GM20000 (cell line): ENCODE measurements at regions not wholly inside any gene's neighbourhood (a gene's known extent, or its start where the extent isn't known, plus 50 kb on each side); places are given as distances from the start of the nearest gene placed in this dataset.

Experiments used
- DNase-seq: peaks from one replicate; pipeline ENCODE4 v3.0.0; 2012; ENCODE audit warnings: low spot score
- TF ChIP-seq, protein P1 (sequence below): IDR thresholded peaks from 2 replicates; pipeline ENCODE4 v1.5.1; 2012; ENCODE audit warnings: mild to moderate bottlenecking, control low read depth; ENCODE audit errors: extremely low read depth, missing control alignments

DNA sequence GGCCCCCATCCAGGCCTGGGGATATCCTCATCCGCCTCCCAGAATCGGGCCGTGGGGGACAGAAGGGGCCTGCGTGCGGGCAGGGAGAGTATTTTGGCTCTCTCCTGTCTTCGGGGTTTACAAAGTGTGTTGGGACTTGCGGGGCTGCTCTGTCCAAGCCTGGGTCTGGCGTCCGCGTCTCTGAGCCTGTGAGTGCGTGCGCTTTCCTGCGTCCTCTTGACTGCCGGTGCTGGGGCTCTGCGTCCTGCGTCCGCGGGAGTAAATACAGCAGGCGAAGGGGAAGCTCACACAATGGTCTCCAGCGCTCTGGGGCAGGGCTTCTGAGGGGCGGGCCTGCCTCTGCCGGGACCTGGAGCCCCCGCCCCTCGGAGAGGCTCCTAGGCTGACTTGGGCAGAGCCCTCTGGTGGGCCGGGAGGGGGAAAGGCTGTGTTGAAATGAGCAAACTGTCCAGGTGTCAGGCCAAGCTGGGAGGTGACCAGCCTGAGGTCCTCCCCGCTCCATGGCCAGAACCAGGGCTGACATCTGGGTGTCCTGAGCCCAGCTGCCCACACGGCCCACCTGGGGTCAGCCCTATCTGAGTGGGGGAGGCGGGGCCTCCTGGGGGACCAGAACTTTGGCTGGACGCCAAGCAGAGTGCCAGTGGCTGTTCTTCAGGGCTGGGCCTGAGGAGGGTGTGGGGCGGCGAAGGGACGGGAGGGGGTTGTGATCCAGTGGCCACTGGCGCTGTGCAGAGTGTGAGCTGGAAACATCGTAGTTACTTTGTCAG lies 233.6 kb downstream of the SEC14L1 start:
- peak; percentile 90 for DNase-seq
- TF ChIP-seq, protein P1, sequence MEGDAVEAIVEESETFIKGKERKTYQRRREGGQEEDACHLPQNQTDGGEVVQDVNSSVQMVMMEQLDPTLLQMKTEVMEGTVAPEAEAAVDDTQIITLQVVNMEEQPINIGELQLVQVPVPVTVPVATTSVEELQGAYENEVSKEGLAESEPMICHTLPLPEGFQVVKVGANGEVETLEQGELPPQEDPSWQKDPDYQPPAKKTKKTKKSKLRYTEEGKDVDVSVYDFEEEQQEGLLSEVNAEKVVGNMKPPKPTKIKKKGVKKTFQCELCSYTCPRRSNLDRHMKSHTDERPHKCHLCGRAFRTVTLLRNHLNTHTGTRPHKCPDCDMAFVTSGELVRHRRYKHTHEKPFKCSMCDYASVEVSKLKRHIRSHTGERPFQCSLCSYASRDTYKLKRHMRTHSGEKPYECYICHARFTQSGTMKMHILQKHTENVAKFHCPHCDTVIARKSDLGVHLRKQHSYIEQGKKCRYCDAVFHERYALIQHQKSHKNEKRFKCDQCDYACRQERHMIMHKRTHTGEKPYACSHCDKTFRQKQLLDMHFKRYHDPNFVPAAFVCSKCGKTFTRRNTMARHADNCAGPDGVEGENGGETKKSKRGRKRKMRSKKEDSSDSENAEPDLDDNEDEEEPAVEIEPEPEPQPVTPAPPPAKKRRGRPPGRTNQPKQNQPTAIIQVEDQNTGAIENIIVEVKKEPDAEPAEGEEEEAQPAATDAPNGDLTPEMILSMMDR, result peak; percentile 5

DNA sequence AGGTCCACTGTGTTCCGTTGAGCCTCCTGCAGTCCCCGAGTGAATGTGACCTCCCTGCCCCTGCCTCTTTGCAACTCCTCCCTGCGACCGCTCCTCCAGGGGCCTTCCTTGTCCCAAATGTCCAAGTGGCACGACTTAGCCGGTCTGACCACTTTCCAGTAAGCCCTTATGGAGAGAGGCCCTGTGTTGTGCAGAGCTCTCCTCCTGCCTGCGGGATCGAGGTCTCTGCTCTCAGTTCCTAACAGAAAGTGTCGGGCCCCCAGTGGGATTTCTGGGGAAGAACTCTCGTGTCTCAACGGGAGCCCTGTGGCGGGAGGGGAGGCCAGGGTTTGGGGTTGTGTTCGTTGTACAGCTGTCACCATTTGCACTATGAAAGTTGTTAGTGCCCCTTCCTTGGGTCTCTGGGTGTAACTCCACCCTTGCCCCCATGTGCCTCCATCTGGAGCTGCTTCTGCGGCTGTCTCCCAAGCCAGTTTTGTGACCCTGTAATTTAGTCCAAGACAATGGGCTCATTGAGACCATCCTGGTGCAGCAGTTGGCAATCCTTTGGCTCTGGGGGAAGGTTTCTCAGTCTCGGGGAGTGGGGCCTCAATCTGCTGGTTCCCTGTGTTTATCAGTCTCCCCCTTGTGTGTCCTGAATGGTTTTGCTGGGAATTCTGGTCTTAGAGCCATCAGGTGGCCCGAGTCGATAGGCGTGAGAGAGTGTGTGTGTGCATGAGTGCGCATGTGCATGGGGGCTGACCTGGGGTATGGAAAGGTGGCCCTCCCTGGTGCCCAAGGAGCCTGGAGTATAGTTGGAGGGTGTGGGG lies 234.5 kb downstream of the SEC14L1 start:
- DNase-seq, result no peak
- TF ChIP-seq, protein P1, result no peak

DNA sequence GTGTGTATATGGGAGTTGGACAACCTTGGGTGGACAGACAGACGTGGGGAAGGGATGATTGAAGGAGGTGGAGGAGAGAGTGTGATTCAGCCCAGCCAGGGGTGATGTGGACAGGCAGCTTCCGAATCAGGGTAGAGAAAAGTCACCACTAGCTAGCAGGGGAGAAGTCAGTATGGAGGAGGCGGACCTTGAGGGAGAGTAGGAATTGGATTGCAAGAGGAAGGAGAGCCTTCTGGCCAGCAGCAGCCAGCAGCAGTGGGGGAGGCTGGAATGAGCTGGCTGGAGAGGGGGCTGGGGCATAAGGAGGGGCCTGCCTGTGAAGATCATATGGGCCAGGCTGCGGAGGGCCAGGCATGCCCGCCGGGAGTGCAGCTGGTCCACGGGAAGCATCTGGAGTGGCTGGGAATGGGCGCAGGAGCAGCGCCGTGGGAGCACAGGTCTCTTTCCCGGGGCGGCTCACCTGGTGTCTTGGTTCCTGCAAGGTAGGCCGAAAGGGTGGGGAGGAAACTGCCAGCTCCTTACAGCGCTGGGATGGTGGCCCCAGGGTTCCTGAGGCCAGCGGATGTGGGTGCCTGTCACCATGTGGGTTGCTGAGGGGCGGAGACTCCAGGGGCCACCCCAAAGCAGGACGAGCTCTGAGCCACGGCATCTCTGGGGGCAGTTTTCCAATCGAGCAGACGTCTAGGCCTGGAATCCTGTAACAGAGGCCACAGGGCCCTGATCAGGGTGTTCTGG lies 235.3 kb downstream of the SEC14L1 start:
- DNase-seq, result peak; percentile 70
- TF ChIP-seq, protein P1, result no peak

DNA sequence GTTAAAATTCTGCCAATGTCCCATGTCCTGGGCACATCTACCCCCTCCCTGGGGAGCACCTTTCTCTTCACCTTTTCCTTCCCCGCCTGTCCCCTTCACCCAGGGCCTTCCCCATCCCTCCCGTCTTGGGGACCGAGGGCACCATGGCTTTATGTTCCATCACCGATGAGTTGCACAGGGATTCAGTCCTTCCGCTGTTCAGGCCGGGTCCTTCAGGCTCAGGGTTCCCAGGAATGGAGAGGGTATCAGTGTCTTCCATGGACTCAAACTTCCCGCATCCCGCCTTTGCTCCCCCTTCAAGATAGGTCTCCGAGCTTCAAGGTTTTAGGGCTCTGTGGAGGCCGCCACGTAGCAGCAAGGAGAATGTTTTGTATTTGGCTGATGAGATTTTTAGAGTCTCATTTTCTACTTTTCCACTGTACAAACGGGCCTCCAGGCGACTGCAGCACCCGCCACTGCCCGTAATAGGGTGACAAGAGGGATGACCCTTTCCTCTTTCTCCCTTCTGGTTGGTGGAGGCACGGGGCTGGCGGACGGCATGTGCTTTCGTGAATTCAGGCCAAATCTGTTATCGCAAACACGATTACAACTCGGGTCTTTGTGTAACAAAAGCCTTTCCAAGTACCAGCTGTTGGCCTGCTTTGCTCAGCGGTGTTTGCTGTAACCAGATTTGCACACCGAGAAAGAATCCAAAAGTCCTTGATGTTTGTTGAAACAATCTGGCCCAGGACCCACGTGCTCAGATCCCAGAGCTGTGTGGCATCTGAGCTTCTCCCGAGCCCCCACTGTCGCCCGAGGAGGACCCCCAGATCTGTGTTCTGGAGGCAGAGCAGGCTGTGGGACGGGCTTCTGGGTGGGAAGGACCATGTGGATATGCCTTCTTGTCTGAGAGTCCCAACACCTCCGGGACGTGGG lies 236.3 kb downstream of the SEC14L1 start:
- TF ChIP-seq, protein P1, result no peak
- no peak for DNase-seq

DNA sequence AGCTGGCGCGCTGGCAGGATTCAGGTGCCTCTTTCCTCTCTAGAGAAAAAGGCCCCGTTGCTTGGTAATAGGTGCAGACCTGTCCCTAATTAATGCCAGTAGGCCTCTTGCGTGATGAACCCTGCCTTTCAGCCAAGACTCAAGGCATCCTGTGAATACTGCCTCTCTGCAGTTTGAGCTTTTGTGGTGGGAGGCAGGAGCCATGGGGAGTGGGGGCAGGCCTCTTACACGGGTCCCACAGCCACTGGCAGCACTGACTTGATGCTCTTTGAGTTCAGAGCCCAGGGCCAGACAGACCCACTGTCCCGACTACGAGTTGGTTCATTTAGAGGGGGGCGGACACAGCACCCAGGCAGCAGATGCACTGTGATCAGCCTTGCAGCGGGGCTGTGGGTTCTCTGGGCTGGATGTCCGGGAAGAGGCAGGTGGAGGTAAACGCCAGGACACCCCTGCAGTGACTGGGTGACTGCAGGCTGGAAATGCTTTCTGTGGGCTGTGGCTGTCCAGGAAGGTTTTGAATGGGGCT lies 237.0 kb downstream of the SEC14L1 start:
- TF ChIP-seq, protein P1, result no peak

DNA sequence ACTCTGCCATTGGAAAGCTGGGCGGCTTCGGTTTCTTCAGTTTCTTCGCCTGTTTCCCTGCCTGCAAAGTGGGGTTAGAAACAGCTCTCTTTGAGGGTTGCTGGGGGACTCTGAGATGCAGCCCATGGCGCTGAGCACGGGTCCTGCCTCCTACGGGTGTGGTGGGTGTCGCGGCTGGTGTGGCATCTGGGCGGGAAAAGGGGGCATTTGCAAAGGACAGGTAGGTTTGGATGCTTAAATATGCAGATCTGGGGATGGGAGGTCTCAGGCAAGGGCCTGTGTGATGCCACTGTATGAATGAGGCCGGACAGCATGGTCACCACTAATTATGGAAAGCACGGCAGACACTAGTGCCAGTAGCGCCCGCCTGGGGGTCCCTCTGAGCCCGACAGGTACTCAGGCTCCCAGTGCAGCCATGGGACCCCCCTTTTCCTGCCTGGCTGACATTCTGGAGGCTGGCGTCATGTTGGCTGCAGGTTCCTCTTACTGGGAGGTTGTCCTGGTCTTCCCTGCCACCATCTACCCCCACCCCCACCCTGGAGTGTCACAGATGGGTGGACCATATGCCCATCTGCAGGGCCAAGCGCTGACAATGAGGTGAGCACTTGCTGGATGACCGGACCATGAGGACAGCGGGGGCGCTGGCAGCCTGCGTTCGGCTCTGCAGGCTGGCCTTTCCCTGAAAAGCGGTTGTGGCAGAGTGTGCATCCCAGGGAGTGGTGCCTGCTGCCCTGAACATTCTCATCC lies 237.7 kb downstream of the SEC14L1 start:
- TF ChIP-seq, protein P1, result no peak
- no peak for DNase-seq

More for the DNA sequence above, 237.0 kb downstream of the SEC14L1 start:
- DNase-seq, result no peak
